Prostate gland (tissue), 2 donors: ENCODE measurements at regions not wholly inside any gene's neighbourhood (a gene's known extent, or its start where the extent isn't known, plus 50 kb on each side); places are given as distances from the start of the nearest gene placed in this dataset.

Experiments
- CTCF ChIP-seq, 4 experiments: fragments of 200-600 bp in 2 of 4; fragments of 450-650 bp in 2 of 4; sonication (generic) in 2 of 4; IDR thresholded peaks; 1 replicate in 3 of 4; 2 replicates in 1 of 4; pipeline ENCODE4 v1.5.1; 2016 to 2019; ENCODE audit warnings: antibody characterized with exemption in 4 of 4, mild to moderate bottlenecking in 2 of 4, moderate library complexity in 2 of 4
- POLR2A ChIP-seq: fragments of 450-650 bp; IDR thresholded peaks from one replicate; pipeline ENCODE4 v1.6.1; 2016; ENCODE audit warnings: antibody characterized with exemption, mild to moderate bottlenecking

DNA sequence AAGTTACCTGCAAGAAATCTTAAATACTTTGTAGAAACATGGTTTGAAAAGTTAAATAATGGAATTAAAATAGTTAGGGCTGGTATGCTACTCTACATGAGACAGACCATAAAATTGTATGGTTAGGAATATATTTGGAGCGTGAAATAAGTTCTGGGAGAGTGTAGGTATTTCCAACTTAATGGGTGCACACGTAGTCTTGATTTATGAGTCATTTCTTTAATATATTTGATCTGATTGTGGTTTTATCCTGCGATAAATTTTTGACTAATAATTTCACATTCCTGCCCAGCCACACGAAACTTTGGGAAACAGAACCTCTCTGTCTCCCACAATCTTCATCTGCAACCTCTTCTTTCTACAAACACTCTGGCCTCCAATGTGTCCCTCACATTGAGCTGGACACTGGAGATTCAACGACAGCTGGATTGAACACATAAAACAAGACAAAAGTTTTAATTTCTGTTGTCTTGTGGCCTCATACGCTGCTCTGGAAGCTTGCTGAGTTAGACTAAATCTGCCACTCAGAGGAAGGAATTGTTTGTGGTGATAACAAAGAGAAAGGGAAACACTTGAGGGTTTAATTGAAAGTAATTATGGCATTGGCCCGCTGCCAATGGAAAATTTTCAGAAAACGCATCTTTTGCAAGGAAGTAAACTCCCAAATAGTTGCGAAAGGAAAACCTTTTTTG lies 201.8 kb upstream of the ZNF608 start:
- TF ChIP-seq CTCF (IDR thresholded peaks at IDR 0.05) = no peak
- TF ChIP-seq POLR2A = no peak
